ENCODE measurements at regions not wholly inside any gene's neighbourhood (a gene's known extent, or its start where the extent isn't known, plus 50 kb on each side); places are given as distances from the start of the nearest gene placed in this dataset.

- DNase-seq (ENCODE audit: low read depth in 2 of 2) = no peak
Observed at GRCh38 chr18:22673182-22673862, 255.6 kb upstream of the CTAGE1 start.

GRCh38 chr18:22674272-22674671, 256.6 kb upstream of the CTAGE1 start:
- DNase-seq (ENCODE audit: low read depth in 2 of 2) = no peak

- no peak for DNase-seq (ENCODE audit: low read depth in 2 of 2)
Observed at GRCh38 chr18:22675006-22675405, 257.3 kb upstream of the CTAGE1 start.

GRCh38 chr18:22676423-22676822, 256.7 kb upstream of the RBBP8 start:
- DNase-seq (ENCODE audit: low read depth in 2 of 2) = no peak

- DNase-seq (ENCODE audit: low read depth in 2 of 2) = no peak
Observed at GRCh38 chr18:22678486-22678885, 254.6 kb upstream of the RBBP8 start.

- no peak for DNase-seq (ENCODE audit: low read depth in 2 of 2)
Observed at GRCh38 chr18:22680944-22681343, 252.2 kb upstream of the RBBP8 start.

GRCh38 chr18:22681908-22682307, 251.2 kb upstream of the RBBP8 start:
- no peak for DNase-seq (ENCODE audit: low read depth in 2 of 2)

GRCh38 chr18:22682720-22683119, 250.4 kb upstream of the RBBP8 start:
- DNase-seq (ENCODE audit: low read depth in 2 of 2) = no peak

- no peak for DNase-seq (ENCODE audit: low read depth in 2 of 2)
Observed at GRCh38 chr18:22683196-22683676, 249.9 kb upstream of the RBBP8 start.

GRCh38 chr18:22683786-22684185, 249.3 kb upstream of the RBBP8 start:
- DNase-seq (ENCODE audit: low read depth in 2 of 2) = no peak

- no peak for DNase-seq (ENCODE audit: low read depth in 2 of 2)
Observed at GRCh38 chr18:22684268-22684667, 248.9 kb upstream of the RBBP8 start.

GRCh38 chr18:22685788-22686187, 247.3 kb upstream of the RBBP8 start:
- DNase-seq (ENCODE audit: low read depth in 2 of 2) = no peak

- DNase-seq (ENCODE audit: low read depth in 2 of 2) = no peak
Observed at GRCh38 chr18:22687892-22688680, 245.0 kb upstream of the RBBP8 start.

- no peak for DNase-seq (ENCODE audit: low read depth in 2 of 2)
Observed at GRCh38 chr18:22688877-22689496, 244.1 kb upstream of the RBBP8 start.

GRCh38 chr18:22689712-22690111, 243.4 kb upstream of the RBBP8 start:
- DNase-seq (ENCODE audit: low read depth in 2 of 2) = no peak

GRCh38 chr18:22690556-22690955, 242.6 kb upstream of the RBBP8 start:
- no peak for DNase-seq (ENCODE audit: low read depth in 2 of 2)

GRCh38 chr18:22691946-22692710, 241.0 kb upstream of the RBBP8 start:
- DNase-seq (ENCODE audit: low read depth in 2 of 2) = no peak

- no peak for DNase-seq (ENCODE audit: low read depth in 2 of 2)
Observed at GRCh38 chr18:22694954-22695353, 238.2 kb upstream of the RBBP8 start.

- DNase-seq (ENCODE audit: low read depth in 2 of 2) = no peak
Observed at GRCh38 chr18:22695674-22696073, 237.5 kb upstream of the RBBP8 start.

GRCh38 chr18:22697561-22697960, 235.6 kb upstream of the RBBP8 start:
- no peak for DNase-seq (ENCODE audit: low read depth in 2 of 2)

GRCh38 chr18:22698711-22699110, 234.4 kb upstream of the RBBP8 start:
- DNase-seq (ENCODE audit: low read depth in 2 of 2) = no peak

- DNase-seq (ENCODE audit: low read depth in 2 of 2) = no peak
Observed at GRCh38 chr18:22699629-22700028, 233.5 kb upstream of the RBBP8 start.

All from stimulated activated CD4-positive, alpha-beta T cell treated with anti-CD3 and anti-CD28 coated beads, Interleukin-1b, Interleukin-23, amount 100 ng/mL, for 4 hours (primary cell).